Bronchial epithelial cell (primary cell): ENCODE measurements at regions not wholly inside any gene's neighbourhood (a gene's known extent, or its start where the extent isn't known, plus 50 kb on each side); places are given as distances from the start of the nearest gene placed in this dataset.
A peak's percentile ranks its signal among the peaks of the same experiment; 100 is the strongest.

Experiments used
- DNase-seq: peaks from one replicate; pipeline ENCODE4 v3.0.0-alpha.2; 2010; ENCODE audit warnings: low read depth
- FAIRE-seq: peaks from 2 replicates; lab custom pipeline; 2011; peaks lifted over from hg19 to GRCh38; lab: Jason Lieb, UNC
- H3K27me3 ChIP-seq: 2 replicates; pipeline ENCODE4 v1.5.1; 2011; ENCODE audit warnings: low read length; ENCODE audit not compliant: control insufficient read depth, insufficient read depth
- H3K36me3 ChIP-seq: 2 replicates; pipeline ENCODE4 v1.5.1; 2011; ENCODE audit warnings: low read length; ENCODE audit not compliant: control insufficient read depth, insufficient read depth
- H3K4me3 ChIP-seq: 2 replicates; pipeline ENCODE4 v1.5.1; 2011; ENCODE audit warnings: mild to moderate bottlenecking, low read depth, low read length, control low read depth
- CTCF ChIP-seq: IDR thresholded peaks from 2 replicates; pipeline ENCODE4 v1.5.1; 2011; ENCODE audit warnings: mild to moderate bottlenecking, moderate library complexity, low read length, control low read depth, inconsistent platforms; ENCODE audit not compliant: insufficient read depth, severe bottlenecking

DNA sequence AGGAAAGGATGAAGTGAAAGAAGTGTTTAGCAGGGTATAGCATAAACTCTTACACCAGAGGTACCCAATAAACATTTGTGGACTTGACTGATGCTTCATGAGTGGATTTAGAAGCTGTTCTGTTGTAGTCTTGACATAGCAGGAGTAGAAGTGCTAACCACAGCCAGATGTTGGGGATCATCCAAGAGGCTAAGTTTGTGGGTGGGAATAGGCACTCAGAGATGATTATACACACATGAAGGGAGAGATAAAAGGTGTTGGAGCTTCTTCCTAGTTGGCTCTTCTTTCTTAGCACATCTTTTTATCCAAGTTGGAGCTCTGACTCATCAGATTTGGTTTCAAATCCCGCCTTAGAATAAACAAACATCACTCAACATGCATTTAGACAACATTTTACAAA, 166.7 kb upstream of the E2F7 start:
- Histone ChIP-seq H3K36me3 (no peaks in the 10 kb centered on the region), H3K27me3 (no peaks in the 10 kb centered on the region), H3K4me3 (no peak overlapping the region)
- no peak for TF ChIP-seq CTCF
- DNase-seq (peak; percentile 50), FAIRE-seq (no peak)

DNA sequence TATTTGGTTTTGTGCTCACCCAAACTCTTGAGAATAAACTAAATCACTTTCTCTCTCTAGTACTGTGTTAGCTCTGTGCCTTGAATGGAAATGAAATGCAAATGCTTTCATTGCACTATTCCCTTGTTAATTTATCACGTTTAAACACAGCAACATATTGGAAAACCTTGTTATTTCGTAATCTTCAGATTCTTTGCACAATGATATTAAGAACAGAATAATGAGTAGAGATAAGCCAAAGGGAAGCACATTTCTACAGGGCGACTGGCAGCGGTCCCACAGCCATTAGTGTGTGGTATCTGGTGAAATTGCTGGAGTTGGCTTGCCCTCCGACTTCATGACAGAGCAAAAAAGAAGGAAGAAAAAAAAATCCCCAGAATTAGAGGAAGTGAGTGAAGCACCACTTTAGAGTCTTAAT, 166.1 kb upstream of the E2F7 start:
- H3K36me3 ChIP-seq: no peaks in the 10 kb centered on the region
- FAIRE-seq (no peak), DNase-seq (peak; percentile 48)
- TF ChIP-seq CTCF: no peak
- no peaks in the 10 kb centered on the region for H3K27me3 ChIP-seq
- H3K4me3 ChIP-seq: no peak overlapping the region

- no peak overlapping the region for H3K4me3 ChIP-seq
- no peak for FAIRE-seq
- DNase-seq: no peak
- no peaks in the 10 kb centered on the region for H3K27me3 ChIP-seq
- TF ChIP-seq CTCF: no peak
- no peaks in the 10 kb centered on the region for H3K36me3 ChIP-seq
These were observed 164.5 kb upstream of the E2F7 start for GRCh38 chr12:77229640-77230442.

- no peak for FAIRE-seq
- no peak for TF ChIP-seq CTCF
- no peak for DNase-seq
- H3K36me3 ChIP-seq: no peaks in the 10 kb centered on the region
- H3K27me3 ChIP-seq: no peaks in the 10 kb centered on the region
- no peak overlapping the region for H3K4me3 ChIP-seq
These were observed 163.0 kb upstream of the E2F7 start for GRCh38 chr12:77228376-77228775.

- TF ChIP-seq CTCF: no peak
- H3K36me3 ChIP-seq: no peaks in the 10 kb centered on the region
- DNase-seq (no peak), FAIRE-seq (no peak)
- no peak overlapping the region for H3K4me3 ChIP-seq
- no peaks in the 10 kb centered on the region for H3K27me3 ChIP-seq
These were observed 161.0 kb upstream of the E2F7 start for GRCh38 chr12:77226368-77226767.

DNA sequence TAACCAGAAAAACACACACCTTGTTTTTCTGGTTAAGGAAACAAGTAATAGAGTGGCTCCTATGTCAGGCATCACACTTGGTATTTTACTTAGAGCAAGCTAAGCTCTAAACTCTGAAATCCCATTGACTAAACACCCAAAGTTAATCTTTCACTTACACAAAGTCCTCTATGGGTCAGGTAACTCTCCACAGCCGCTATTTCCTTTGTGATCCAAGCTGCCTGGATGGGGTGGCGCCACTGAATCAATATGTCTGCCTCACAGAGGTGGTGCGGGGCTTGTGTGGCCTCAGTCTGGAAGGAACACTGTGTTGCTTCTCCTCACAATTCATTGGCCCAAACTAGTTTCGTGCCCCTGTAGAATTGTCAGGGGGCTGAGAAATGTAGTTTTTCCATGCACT, 160.0 kb upstream of the E2F7 start:
- no peak for FAIRE-seq
- Histone ChIP-seq H3K36me3 (no peaks in the 10 kb centered on the region), H3K27me3 (no peaks in the 10 kb centered on the region), H3K4me3 (no peak overlapping the region)
- no peak for DNase-seq
- TF ChIP-seq CTCF: no peak
